ENCODE measurements at regions not wholly inside any gene's neighbourhood (a gene's known extent, or its start where the extent isn't known, plus 50 kb on each side); places are given as distances from the start of the nearest gene placed in this dataset.

DNA sequence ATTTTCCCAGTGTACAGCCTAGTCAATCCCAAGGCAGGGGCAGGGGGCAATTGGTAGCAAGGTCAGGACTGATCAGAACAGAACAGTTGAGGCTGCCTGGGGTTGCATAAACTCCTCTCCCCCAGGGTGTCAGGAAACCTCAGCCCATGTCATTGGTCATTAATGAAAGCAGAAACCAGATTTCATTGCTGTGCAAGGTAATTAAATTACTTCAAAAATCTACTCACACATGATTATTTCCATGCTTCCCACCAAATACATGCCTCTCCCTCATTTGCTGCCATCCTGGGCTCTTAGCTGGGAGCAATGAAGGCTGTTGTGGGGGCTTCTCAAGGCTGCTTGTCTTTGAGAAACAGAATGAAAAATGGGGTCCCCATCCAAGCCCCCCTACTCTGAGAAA lies 124.2 kb downstream of the PHETA1 start:
- TF ChIP-seq, protein P1, sequence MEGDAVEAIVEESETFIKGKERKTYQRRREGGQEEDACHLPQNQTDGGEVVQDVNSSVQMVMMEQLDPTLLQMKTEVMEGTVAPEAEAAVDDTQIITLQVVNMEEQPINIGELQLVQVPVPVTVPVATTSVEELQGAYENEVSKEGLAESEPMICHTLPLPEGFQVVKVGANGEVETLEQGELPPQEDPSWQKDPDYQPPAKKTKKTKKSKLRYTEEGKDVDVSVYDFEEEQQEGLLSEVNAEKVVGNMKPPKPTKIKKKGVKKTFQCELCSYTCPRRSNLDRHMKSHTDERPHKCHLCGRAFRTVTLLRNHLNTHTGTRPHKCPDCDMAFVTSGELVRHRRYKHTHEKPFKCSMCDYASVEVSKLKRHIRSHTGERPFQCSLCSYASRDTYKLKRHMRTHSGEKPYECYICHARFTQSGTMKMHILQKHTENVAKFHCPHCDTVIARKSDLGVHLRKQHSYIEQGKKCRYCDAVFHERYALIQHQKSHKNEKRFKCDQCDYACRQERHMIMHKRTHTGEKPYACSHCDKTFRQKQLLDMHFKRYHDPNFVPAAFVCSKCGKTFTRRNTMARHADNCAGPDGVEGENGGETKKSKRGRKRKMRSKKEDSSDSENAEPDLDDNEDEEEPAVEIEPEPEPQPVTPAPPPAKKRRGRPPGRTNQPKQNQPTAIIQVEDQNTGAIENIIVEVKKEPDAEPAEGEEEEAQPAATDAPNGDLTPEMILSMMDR (IDR thresholded peaks at IDR 0.05) = no peak
- no peak for TF ChIP-seq EZH2 (IDR thresholded peaks at IDR 0.05; ENCODE audit: borderline replicate concordance, insufficient read depth, low read depth, low read length, poor library complexity, severe bottlenecking)
